LNCaP clone FGC (cell line): ENCODE measurements at regions not wholly inside any gene's neighbourhood (a gene's known extent, or its start where the extent isn't known, plus 50 kb on each side); places are given as distances from the start of the nearest gene placed in this dataset.

Source experiments
- DNase-seq: peaks from one replicate; pipeline ENCODE4 v3.0.0-alpha.2; 2011; ENCODE audit warnings: low read depth
- H3K4me3 ChIP-seq: 2 replicates; pipeline ENCODE4 v1.5.1; 2011; ENCODE audit warnings: mild to moderate bottlenecking, low read depth, low read length, control low read depth
- TF ChIP-seq, protein P1 (sequence below): IDR thresholded peaks from 2 replicates; pipeline ENCODE4 v1.5.1; 2012; ENCODE audit warnings: mild to moderate bottlenecking; ENCODE audit not compliant: control insufficient read depth, insufficient read depth; ENCODE audit errors: extremely low read depth

DNA sequence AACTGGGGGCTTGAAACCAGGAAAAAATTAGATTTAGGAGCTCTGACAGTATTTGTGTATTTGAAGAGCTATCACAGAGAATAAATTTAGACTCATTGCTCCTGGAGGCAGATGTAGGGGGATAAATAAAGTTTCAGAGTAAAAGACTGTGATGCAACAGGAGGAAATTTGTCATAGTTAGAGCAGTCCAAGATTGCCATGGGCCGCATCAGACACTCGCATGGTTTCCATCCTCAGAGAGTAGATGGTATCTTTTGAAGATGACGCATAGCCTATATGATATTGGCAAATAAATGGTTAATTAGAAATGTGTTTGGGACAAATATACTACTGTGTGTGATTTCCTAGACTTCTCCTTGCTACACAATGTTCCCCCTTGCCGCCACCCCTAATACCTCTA, 170.5 kb downstream of the FTCDNL1 start:
- TF ChIP-seq, protein P1, sequence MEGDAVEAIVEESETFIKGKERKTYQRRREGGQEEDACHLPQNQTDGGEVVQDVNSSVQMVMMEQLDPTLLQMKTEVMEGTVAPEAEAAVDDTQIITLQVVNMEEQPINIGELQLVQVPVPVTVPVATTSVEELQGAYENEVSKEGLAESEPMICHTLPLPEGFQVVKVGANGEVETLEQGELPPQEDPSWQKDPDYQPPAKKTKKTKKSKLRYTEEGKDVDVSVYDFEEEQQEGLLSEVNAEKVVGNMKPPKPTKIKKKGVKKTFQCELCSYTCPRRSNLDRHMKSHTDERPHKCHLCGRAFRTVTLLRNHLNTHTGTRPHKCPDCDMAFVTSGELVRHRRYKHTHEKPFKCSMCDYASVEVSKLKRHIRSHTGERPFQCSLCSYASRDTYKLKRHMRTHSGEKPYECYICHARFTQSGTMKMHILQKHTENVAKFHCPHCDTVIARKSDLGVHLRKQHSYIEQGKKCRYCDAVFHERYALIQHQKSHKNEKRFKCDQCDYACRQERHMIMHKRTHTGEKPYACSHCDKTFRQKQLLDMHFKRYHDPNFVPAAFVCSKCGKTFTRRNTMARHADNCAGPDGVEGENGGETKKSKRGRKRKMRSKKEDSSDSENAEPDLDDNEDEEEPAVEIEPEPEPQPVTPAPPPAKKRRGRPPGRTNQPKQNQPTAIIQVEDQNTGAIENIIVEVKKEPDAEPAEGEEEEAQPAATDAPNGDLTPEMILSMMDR = no peak
- H3K4me3 ChIP-seq = no peak overlapping the region
- DNase-seq = no peak

DNA sequence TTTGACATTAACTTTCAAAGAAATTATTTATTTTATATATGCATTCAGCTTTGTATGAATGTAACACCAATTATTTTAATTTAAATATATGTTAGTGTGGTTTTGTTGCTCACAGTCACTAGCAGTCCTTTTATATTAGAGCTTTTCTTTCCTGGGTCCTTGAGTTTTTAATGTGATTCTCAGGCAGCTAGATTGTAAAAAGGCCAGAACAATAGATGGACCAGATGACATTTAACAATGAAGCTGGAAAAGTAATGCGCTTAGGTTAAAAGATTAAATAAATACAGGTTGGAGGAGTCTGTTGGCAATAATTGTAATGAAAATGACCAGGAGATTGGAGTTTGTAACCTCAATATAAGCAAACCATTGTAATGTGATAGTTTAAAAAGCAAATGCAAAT, 171.1 kb downstream of the FTCDNL1 start:
- no peak for DNase-seq
- TF ChIP-seq, protein P1 = no peak
- no peak overlapping the region for H3K4me3 ChIP-seq

- no peak for DNase-seq
- TF ChIP-seq, protein P1 = no peak
- no peak overlapping the region for H3K4me3 ChIP-seq
These were observed 173.1 kb downstream of the FTCDNL1 start for GRCh38 chr2:199677881-199678280.

- DNase-seq = no peak
- H3K4me3 ChIP-seq = no peak overlapping the region
- TF ChIP-seq, protein P1 = no peak
These were observed 182.3 kb downstream of the FTCDNL1 start for GRCh38 chr2:199668645-199669044.

DNA sequence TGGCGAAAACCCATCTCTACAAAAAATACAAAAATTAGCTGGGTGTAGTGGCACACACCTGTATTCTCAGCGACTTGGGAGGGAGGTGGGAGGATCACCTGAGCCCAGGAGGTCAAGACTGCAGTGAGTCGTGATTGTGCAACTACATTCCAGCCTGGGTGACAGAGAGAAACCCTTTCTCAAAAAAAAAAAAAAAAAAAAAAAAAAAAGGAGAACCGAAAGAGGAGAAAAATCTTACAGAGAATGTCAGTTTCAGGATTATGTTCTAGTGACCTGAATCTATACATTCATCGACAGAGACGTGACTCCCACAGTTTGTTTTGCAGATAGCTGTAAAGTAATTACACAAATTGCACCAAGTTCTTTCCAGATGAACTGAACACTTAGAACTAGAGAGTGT, 187.8 kb downstream of the FTCDNL1 start:
- no peak overlapping the region for H3K4me3 ChIP-seq
- DNase-seq = no peak
- TF ChIP-seq, protein P1 = no peak

DNA sequence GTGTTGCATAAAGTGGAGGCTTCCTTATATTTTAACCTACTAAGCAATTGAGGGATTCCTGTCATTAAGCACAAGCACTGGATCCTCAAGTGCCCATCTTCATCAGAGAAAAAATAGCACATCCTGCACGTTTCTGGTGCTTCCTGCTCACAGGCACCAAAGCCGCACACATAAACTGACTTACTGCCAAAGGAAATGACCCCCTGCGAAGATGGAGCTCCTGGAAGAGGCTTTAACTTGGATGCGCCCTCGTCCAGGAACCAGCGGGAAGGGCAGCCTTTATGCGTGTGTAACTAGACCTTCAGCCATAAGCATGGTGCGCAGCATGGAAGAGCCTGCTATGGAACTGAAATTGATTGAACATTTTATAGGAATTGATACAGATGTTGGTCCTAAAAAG, 188.7 kb downstream of the FTCDNL1 start:
- TF ChIP-seq, protein P1 = no peak
- no peak for DNase-seq
- no peak overlapping the region for H3K4me3 ChIP-seq

DNA sequence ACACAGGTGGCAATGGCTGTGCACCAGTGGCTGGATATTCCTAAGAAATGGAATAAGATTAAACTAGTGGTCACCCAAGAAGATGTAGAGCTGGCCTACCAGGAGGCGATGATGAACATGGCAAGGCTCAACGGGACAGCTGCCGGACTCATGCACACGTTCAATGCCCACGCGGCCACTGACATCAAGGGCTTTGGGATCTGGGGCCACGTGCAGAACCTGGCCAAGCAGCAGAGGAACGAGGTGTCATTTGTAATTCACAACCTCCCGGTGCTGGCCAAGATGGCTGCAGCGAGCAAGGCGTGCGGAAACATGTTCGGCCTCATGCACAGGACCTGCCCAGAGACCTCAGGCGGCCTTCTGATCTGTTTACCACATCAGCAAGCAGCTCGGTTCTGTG, 190.8 kb downstream of the FTCDNL1 start:
- TF ChIP-seq, protein P1 = no peak
- DNase-seq = no peak
- no peak overlapping the region for H3K4me3 ChIP-seq
